LNCAP (cell line): ENCODE measurements at regions not wholly inside any gene's neighbourhood (a gene's known extent, or its start where the extent isn't known, plus 50 kb on each side); places are given as distances from the start of the nearest gene placed in this dataset.

Experiments used
- TF ChIP-seq, protein P1 (sequence below): fragments of 450-650 bp; IDR thresholded peaks from 2 replicates; pipeline ENCODE4 v1.5.1; 2017; ENCODE audit warnings: mild to moderate bottlenecking

DNA sequence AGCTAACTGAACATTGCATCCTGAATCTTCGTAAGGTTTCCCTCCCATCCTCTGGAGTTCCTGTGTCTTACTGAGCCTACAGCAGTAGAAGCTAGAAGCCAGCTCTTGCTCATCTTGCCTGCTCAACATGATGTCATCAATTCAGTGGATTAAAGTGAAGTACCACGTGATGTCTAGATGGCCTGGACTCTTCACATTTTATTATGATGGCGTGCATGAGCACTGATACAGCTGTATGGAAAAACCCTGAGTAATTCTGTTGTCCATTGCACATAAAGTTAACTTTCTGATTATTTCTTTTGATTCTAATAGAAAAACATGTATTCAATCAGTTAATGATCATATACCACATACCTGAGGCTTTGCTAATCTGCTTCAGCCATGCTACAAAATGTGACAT is 2387.7 kb upstream of the TENM3 start:
- TF ChIP-seq, protein P1, sequence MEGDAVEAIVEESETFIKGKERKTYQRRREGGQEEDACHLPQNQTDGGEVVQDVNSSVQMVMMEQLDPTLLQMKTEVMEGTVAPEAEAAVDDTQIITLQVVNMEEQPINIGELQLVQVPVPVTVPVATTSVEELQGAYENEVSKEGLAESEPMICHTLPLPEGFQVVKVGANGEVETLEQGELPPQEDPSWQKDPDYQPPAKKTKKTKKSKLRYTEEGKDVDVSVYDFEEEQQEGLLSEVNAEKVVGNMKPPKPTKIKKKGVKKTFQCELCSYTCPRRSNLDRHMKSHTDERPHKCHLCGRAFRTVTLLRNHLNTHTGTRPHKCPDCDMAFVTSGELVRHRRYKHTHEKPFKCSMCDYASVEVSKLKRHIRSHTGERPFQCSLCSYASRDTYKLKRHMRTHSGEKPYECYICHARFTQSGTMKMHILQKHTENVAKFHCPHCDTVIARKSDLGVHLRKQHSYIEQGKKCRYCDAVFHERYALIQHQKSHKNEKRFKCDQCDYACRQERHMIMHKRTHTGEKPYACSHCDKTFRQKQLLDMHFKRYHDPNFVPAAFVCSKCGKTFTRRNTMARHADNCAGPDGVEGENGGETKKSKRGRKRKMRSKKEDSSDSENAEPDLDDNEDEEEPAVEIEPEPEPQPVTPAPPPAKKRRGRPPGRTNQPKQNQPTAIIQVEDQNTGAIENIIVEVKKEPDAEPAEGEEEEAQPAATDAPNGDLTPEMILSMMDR = no peak

DNA sequence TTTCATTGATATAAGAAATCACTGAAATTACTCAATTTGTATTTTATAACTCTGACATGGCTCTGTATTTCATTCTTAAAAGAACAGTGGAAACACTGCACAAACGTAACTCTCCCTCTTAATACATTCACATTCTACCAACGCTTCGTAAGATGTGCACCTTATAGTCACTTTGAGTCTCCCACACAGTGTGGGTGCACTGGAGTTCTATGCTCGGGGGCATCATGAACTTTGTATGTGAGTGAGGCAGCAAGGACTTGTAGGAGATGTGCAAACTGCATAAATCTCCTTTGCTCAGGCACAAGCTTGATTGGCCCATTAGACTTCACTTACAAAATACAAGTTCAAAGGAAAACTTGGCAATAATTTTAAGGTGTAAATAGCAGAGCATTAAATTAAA is 2385.0 kb upstream of the TENM3 start:
- TF ChIP-seq, protein P1 = no peak

DNA sequence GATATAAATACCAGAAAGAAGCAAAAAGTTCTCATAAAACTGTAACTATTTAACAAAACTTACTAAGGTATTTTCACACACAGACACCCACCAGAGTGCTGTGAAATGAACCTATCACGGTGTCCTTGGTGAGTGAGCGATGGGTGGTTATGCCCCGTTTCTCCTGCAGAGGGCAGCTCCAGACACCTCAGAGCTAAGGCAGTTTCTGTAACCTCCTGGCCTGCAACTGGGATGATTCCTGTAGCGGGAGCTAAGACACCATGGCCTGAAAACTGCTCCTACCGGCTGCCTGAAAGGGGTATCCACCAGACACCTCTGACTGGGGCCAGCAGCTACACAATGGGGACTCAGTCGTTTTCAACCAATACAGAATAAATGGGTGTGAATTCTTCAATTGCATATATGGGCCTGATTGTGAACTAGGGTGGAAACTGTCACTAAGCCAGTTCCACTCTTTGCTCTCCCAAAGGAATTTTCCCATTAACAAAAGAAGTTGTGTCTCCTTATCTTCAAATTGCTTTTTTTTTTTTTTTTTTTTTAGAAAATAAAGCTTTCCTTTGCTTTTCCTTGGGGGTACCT is 2375.8 kb upstream of the TENM3 start:
- TF ChIP-seq, protein P1 = peak; percentile 71

DNA sequence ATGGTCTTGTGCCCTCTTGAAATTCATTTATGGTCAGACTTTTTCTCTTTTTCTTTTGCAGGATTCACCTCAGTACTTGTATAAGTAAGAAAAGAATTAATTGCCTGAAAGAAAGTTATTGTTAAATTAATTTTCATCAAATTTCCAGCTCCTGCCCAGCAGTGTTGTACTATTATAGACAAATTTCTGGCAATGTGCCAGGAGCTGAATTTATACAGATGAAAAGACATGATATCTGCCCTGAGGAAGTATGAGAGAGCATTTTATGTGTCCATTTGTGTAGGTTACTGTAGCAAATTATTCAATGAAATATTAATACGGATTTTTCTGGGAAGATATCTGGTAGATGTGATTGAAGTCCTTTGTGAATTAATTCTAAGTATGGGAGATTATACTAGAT is 2371.5 kb upstream of the TENM3 start:
- TF ChIP-seq, protein P1 = no peak

DNA sequence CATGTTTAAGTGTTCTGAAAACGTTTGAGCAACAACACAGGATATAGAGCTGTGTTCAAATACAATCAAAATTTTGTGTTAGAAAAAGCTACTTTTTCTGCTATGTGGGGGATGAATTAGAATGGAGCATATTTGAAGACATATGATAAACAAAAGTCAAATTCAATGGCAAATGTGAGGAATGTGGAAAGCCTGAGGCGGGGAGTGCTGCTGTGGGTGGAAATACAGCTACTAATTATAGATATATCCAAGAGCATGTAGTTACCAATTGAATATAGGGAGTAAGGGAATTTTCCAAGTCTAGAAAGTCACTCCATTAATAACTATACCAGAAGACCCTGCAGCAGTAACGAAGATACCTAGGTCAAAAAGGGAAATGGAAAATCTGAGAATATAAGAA is 2370.4 kb upstream of the TENM3 start:
- TF ChIP-seq, protein P1 = no peak

DNA sequence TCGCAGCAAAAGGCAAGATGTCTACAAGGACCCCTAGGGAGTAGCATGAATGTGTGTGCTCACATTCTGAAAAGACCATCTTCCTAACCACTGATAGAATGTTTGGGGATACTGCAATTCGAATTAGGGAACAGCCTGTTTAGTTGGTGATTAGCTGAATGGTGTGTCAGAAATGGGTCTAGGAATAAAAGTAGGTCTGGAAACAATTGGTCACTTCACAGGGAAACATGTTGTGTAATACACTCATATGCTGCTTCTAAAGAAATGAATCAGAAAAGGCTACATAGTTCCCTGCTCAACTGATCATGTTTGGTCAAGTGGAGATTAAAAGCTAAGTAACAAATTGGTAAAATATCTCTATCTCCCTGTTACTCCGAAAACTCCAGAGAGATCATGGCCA is 2362.4 kb upstream of the TENM3 start:
- TF ChIP-seq, protein P1 = no peak

DNA sequence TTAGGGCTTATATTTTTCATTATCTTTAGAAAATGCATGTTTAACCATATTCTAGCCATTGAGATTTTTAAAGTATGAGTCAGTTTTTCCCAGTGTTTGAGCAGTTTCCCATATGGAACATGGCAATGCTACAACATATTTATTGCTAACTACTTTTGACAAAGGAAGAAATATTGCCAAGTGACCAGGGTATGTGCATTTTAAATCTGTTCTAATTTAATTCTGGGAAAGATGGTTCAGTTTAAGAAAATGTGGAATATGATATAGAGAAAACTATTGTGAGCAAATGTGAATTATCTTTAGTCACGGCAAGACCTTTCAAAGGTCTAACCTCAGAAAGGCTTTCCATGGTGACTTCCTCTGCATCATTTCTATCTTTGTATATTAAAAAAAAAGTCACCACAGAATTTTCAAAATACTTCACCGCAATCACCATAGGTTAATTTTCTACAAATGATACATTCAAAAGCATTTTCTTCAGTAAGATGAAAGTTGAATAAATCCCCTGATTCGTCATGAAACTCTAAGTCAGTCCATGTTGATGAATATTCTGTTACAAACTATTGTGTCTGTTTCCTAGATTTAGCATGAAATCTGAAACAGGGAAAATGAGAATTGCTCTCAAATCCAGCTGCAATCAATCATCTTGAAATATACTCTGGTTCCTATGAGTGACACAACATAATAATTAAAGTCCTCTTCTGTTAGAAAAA is 2349.0 kb upstream of the TENM3 start:
- TF ChIP-seq, protein P1 = no peak
